H1 (cell line): ENCODE measurements at regions not wholly inside any gene's neighbourhood (a gene's known extent, or its start where the extent isn't known, plus 50 kb on each side); places are given as distances from the start of the nearest gene placed in this dataset.

Experiments
- CTCF ChIA-PET: fragments of 300-600 bp; sonication (Branson Sonifier 250); formaldehyde crosslinking; loops from one replicate; lab custom pipeline; 2021; ENCODE audit not compliant: partially characterized antibody; lab: Charles Lee
- POLR2A ChIA-PET: fragments of 300-600 bp; sonication (Branson Sonifier 250); formaldehyde crosslinking; loops from one replicate; lab custom pipeline; 2021; ENCODE audit warnings: inconsistent platforms; ENCODE audit not compliant: partially characterized antibody; lab: Charles Lee
- DNase-seq, 2 experiments: peaks; one replicate each; pipeline versions ENCODE4 v3.0.0 to v3.0.0-alpha.2; 2010 to 2022; ENCODE audit warnings: low spot score in 2 of 2, low read depth in 1 of 2, mixed read lengths in 1 of 2
- FAIRE-seq: peaks from 2 replicates; lab custom pipeline; 2011; peaks lifted over from hg19 to GRCh38; lab: Jason Lieb, UNC
- H2AFZ ChIP-seq: 2 replicates; pipeline ENCODE4 v1.8.1; 2012; ENCODE audit warnings: low read length, inconsistent platforms
- H2AK5ac ChIP-seq: 2 replicates; pipeline ENCODE4 v1.6.1; 2013; ENCODE audit warnings: low read depth, low read length
- H2BK120ac ChIP-seq: replicated peaks from 2 replicates; pipeline ENCODE3; 2013; ENCODE audit warnings: low read depth, low read length, inconsistent platforms
- H2BK12ac ChIP-seq: 2 replicates; pipeline ENCODE4 v1.6.1; 2013; ENCODE audit warnings: low read depth, low read length
- H2BK15ac ChIP-seq: 2 replicates; pipeline ENCODE4 v1.6.1; 2013; ENCODE audit warnings: low read length
- H2BK20ac ChIP-seq: 2 replicates; pipeline ENCODE4 v1.6.1; 2013; ENCODE audit warnings: low read length
- H2BK5ac ChIP-seq: 2 replicates; pipeline ENCODE4 v1.6.1; 2013; ENCODE audit warnings: low read depth, low read length
- H3K14ac ChIP-seq: 2 replicates; pipeline ENCODE4 v1.6.1; 2013; ENCODE audit warnings: inconsistent platforms; ENCODE audit not compliant: insufficient read length
- H3K18ac ChIP-seq: 2 replicates; pipeline ENCODE4 v1.6.1; 2013; ENCODE audit warnings: low read length; ENCODE audit errors: extremely low read depth
- H3K23ac ChIP-seq: 2 replicates; pipeline ENCODE4 v1.6.1; 2013; ENCODE audit warnings: inconsistent platforms; ENCODE audit not compliant: insufficient read length
- H3K23me2 ChIP-seq: 2 replicates; pipeline ENCODE4 v1.6.1; 2013; ENCODE audit warnings: low read depth, low read length
- H3K27ac ChIP-seq: 2 replicates; pipeline ENCODE4 v1.6.1; 2011; ENCODE audit warnings: low read depth, low read length, inconsistent platforms
- H3K27me3 ChIP-seq, 4 experiments: replicated peaks in 1 of 4; 1 replicate in 1 of 4; 2 replicates in 3 of 4; pipeline versions ENCODE4 v1.6.1 to v1.8.1; 2011 to 2013; ENCODE audit warnings: low read length in 3 of 4, mild to moderate bottlenecking in 3 of 4, inconsistent platforms in 2 of 4, mixed read lengths in 2 of 4, moderate library complexity in 1 of 4; ENCODE audit not compliant: control insufficient read depth in 3 of 4, insufficient read depth in 3 of 4; ENCODE audit errors: extremely low read depth in 1 of 4
- H3K36me3 ChIP-seq, 4 experiments: 2 replicates each; pipeline versions ENCODE4 v1.6.1 to v1.8.1; 2011 to 2013; ENCODE audit warnings: mild to moderate bottlenecking in 4 of 4, low read length in 3 of 4, moderate library complexity in 2 of 4, control low read depth in 1 of 4, inconsistent platforms in 1 of 4; ENCODE audit not compliant: insufficient read depth in 4 of 4, control insufficient read depth in 2 of 4
- H3K4ac ChIP-seq: replicated peaks from 2 replicates; pipeline ENCODE3; 2013; ENCODE audit warnings: low read length, low read depth, mixed read lengths, inconsistent platforms; ENCODE audit not compliant: insufficient read length
- H3K4me1 ChIP-seq, 4 experiments: replicated peaks in 1 of 4; 1 replicate in 1 of 4; 2 replicates in 3 of 4; pipeline versions ENCODE4 v1.6.1 to v1.8.1; 2011 to 2013; ENCODE audit warnings: low read length in 3 of 4, inconsistent platforms in 2 of 4, mixed read lengths in 1 of 4; ENCODE audit not compliant: insufficient read depth in 4 of 4, control insufficient read depth in 3 of 4
- H3K4me2 ChIP-seq, 2 experiments: 2 replicates each; pipeline versions ENCODE4 v1.6.1 to v1.8.1; 2011 to 2013; ENCODE audit warnings: low read depth in 2 of 2, low read length in 2 of 2, control low read depth in 1 of 2, inconsistent platforms in 1 of 2, mild to moderate bottlenecking in 1 of 2; ENCODE audit not compliant: insufficient read depth in 1 of 2
- H3K4me3 ChIP-seq, 4 experiments: fragments of 200-600, 300-600 bp in 1 of 4; sonication (generic), shearing (Covaris generic), sonication (Bioruptor Twin) in 1 of 4; 2 replicates each; pipeline versions ENCODE4 v1.5.1 to v1.8.1; 2011 to 2016; ENCODE audit warnings: low read length in 4 of 4, low read depth in 3 of 4, control low read depth in 2 of 4, inconsistent platforms in 2 of 4, mild to moderate bottlenecking in 2 of 4, mixed read lengths in 1 of 4, moderate library complexity in 1 of 4; ENCODE audit not compliant: insufficient read depth in 2 of 4; ENCODE audit errors: extremely low read depth in 1 of 4
- H3K56ac ChIP-seq: replicated peaks from 2 replicates; pipeline ENCODE3; 2013; ENCODE audit warnings: low read depth, mild to moderate bottlenecking, mixed read lengths, low read length, inconsistent platforms; ENCODE audit not compliant: insufficient read length
- H3K79me1 ChIP-seq: 2 replicates; pipeline ENCODE4 v1.6.1; 2013; ENCODE audit warnings: low read depth, low read length, control low read depth
- H3K79me2 ChIP-seq, 2 experiments: 2 replicates each; pipeline versions ENCODE4 v1.6.1 to v1.8.1; 2012 to 2013; ENCODE audit warnings: low read length in 2 of 2, mild to moderate bottlenecking in 2 of 2, inconsistent platforms in 1 of 2; ENCODE audit not compliant: insufficient read depth in 2 of 2, control insufficient read depth in 1 of 2
- H3K9ac ChIP-seq, 4 experiments: replicated peaks in 1 of 4; 1 replicate in 1 of 4; 2 replicates in 3 of 4; pipeline versions ENCODE4 v1.6.1 to v1.8.1; 2011 to 2013; ENCODE audit warnings: low read depth in 3 of 4, low read length in 3 of 4, control low read depth in 2 of 4, mild to moderate bottlenecking in 2 of 4, moderate library complexity in 2 of 4, inconsistent platforms in 1 of 4; ENCODE audit errors: extremely low read depth in 1 of 4
- H3K9me3 ChIP-seq, 2 experiments: 2 replicates each; pipeline versions ENCODE4 v1.6.1 to v1.8.1; 2012 to 2013; ENCODE audit warnings: mild to moderate bottlenecking in 2 of 2, moderate library complexity in 2 of 2, control low read depth in 1 of 2, inconsistent platforms in 1 of 2, low read depth in 1 of 2, low read length in 1 of 2, mixed read lengths in 1 of 2; ENCODE audit not compliant: insufficient read depth in 2 of 2
- H4K20me1 ChIP-seq, 2 experiments: replicated peaks in 1 of 2; 2 replicates each; pipeline versions ENCODE3 to v1.8.1; 2011 to 2013; ENCODE audit warnings: inconsistent platforms in 2 of 2, low read length in 2 of 2, mild to moderate bottlenecking in 1 of 2; ENCODE audit not compliant: insufficient read depth in 2 of 2, control insufficient read depth in 1 of 2
- H4K5ac ChIP-seq: 2 replicates; pipeline ENCODE4 v1.6.1; 2013; ENCODE audit warnings: low read length, low read depth, mixed read lengths, inconsistent platforms; ENCODE audit not compliant: insufficient read length
- H4K8ac ChIP-seq: 2 replicates; pipeline ENCODE4 v1.8.0; 2013; ENCODE audit warnings: mild to moderate bottlenecking, moderate library complexity, low read length, inconsistent platforms; ENCODE audit not compliant: insufficient read depth; ENCODE audit errors: extremely low read depth
- H4K91ac ChIP-seq: replicated peaks from 2 replicates; pipeline ENCODE3; 2013; ENCODE audit warnings: low read length, mixed read lengths, inconsistent platforms; ENCODE audit not compliant: insufficient read length
- CHD2 ChIP-seq: IDR thresholded peaks from 2 replicates; pipeline ENCODE4 v1.6.1; 2012; ENCODE audit warnings: low read length, improper control_type of control experiment
- CTCF ChIP-seq, 3 experiments: IDR thresholded peaks; 1 replicate in 2 of 3; 2 replicates in 1 of 3; pipeline versions ENCODE4 v1.5.1 to v1.6.1; 2011; ENCODE audit warnings: low read length in 3 of 3, mild to moderate bottlenecking in 3 of 3, inconsistent platforms in 2 of 3, low read depth in 1 of 3, moderate library complexity in 1 of 3; ENCODE audit not compliant: insufficient read depth in 1 of 3; ENCODE audit errors: control extremely low read depth in 1 of 3
- EZH2 ChIP-seq: fragments of 200-600 bp; sonication (generic); IDR thresholded peaks from 2 replicates; pipeline ENCODE4 v1.7.1; 2012; ENCODE audit warnings: low read depth, mild to moderate bottlenecking, moderate library complexity, low read length, inconsistent platforms; ENCODE audit not compliant: severe bottlenecking
- GABPA ChIP-seq: IDR thresholded peaks from 2 replicates; pipeline ENCODE4 v1.6.1; 2011; ENCODE audit warnings: mild to moderate bottlenecking, low read length, moderate library complexity, borderline replicate concordance; ENCODE audit not compliant: insufficient read depth
- GTF2F1 ChIP-seq: IDR thresholded peaks from 2 replicates; pipeline ENCODE4 v1.6.1; 2012; ENCODE audit warnings: low read depth, low read length, improper control_type of control experiment, borderline replicate concordance
- JUN ChIP-seq: IDR thresholded peaks from 2 replicates; pipeline ENCODE4 v1.6.1; 2011; ENCODE audit warnings: low read depth, mild to moderate bottlenecking, improper control_type of control experiment, low read length
- JUND ChIP-seq: IDR thresholded peaks from 2 replicates; pipeline ENCODE4 v1.6.1; 2011; ENCODE audit warnings: mild to moderate bottlenecking, improper control_type of control experiment, low read length
- POLR2A ChIP-seq, 2 experiments: IDR thresholded peaks; 1 replicate in 1 of 2; 2 replicates in 1 of 2; pipeline ENCODE4 v1.6.1; 2011; ENCODE audit warnings: low read depth in 2 of 2, low read length in 2 of 2, mild to moderate bottlenecking in 2 of 2; ENCODE audit errors: control extremely low read depth in 1 of 2
- RBBP5 ChIP-seq: IDR thresholded peaks from 2 replicates; pipeline ENCODE4 v1.7.1; 2012; ENCODE audit warnings: low read depth, mild to moderate bottlenecking, inconsistent platforms, low read length, moderate library complexity, borderline replicate concordance
- SRF ChIP-seq: IDR thresholded peaks from 2 replicates; pipeline ENCODE4 v1.6.1; 2011; ENCODE audit warnings: mild to moderate bottlenecking, low read depth, low read length, moderate library complexity
- TAF1 ChIP-seq: IDR thresholded peaks from 2 replicates; pipeline ENCODE4 v1.6.1; 2011; ENCODE audit warnings: mild to moderate bottlenecking, low read depth, low read length
- TBP ChIP-seq: IDR thresholded peaks from 2 replicates; pipeline ENCODE4 v1.6.1; 2011; ENCODE audit warnings: low read depth, low read length, improper control_type of control experiment
- ZNF274 ChIP-seq: IDR thresholded peaks from 2 replicates; pipeline ENCODE4 v1.7.0; 2012; ENCODE audit warnings: low read length, borderline replicate concordance; ENCODE audit errors: extremely low read depth
- WGBS, 2 experiments: shearing (Covaris generic) in 1 of 2; methylation state at CpG; one replicate each; pipeline versions ENCODE4 v1.1.6 to v1.1.7; 2013 to 2015; ENCODE audit warnings: low lambda C conversion rate in 2 of 2, mixed read lengths in 2 of 2, inconsistent platforms in 1 of 2, low coverage in 1 of 2, missing lambda C conversion rate in 1 of 2; ENCODE audit not compliant: insufficient replicate concordance in 2 of 2, insufficient coverage in 1 of 2, insufficient read length in 1 of 2; ENCODE audit errors: extremely low coverage in 1 of 2, missing lambda C conversion rate in 1 of 2; 5-methylcytosine and 5-hydroxymethylcytosine counted together

DNA sequence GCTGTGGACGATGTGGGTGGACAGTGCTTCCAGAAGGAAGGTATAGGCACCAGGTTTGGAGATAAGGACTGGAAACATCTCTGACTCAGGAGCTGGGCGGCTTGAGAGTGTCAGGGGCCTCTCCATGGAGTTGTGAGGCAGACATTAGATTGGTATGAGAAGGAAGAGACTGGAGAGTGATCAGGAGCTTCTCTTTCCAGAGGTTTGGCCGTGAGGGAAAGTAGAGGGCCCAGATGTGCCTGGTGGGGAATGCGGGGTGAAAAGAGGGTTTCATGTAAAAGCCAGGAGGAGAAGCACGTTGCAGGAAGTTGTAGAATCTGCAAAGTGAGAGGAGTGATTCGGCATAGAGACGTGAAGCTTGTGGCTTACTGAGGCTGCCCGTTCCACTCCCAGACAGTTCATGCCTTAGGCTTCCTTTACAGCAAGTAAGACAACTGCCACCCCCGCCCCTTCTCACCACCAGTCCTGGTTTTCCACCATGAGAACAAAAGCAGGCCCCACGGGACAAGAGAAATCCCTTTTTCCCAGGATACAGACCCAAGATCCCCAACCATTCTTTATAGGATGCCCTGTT, 166.3 kb upstream of the HDAC4 start:
- Histone ChIP-seq H3K18ac (no peak overlapping the region), H3K23ac (no peak overlapping the region), H2AFZ (no peak overlapping the region), H3K14ac (no peak overlapping the region), H3K27me3 (0 out of 7 replicates have a peak, but pooled peaks cover 0 to 2% (median 0%) of the 10 kb centered on the region in 4 experiments), H3K56ac (no peak overlapping the region), H2BK5ac (no peak overlapping the region), H3K4me3 (no peak overlapping the region), H4K5ac (no peak overlapping the region), H3K23me2 (no peaks in the 10 kb centered on the region), H3K4ac (no peak overlapping the region), H3K27ac (no peak overlapping the region), H3K4me2 (no peak overlapping the region), H2BK120ac (no peak overlapping the region), H2AK5ac (no peak overlapping the region), H3K9me3 (0 out of 4 replicates have a peak, but pooled peaks cover 0 to 4% of the 10 kb centered on the region in 2 experiments), H4K20me1 (no peaks in the 10 kb centered on the region), H3K79me1 (no peaks in the 10 kb centered on the region), H2BK20ac (no peak overlapping the region), H4K91ac (no peak overlapping the region), H3K36me3 (no peaks in the 10 kb centered on the region), H3K4me1 (no peaks in the 10 kb centered on the region), H2BK12ac (no peak overlapping the region), H3K9ac (no peak overlapping the region), H3K79me2 (no peaks in the 10 kb centered on the region), H4K8ac (no peak overlapping the region), H2BK15ac (no peak overlapping the region)
- ChIA-PET CTCF (no interaction called here), POLR2A (no interaction called here)
- 75% methylated on average over 9 of the region's 10 CpGs; no CpG with 5 or more reads in 1 of the 2 experiments for WGBS, 2 experiments
- FAIRE-seq = no peak
- DNase-seq = no peak
- TF ChIP-seq RBBP5 (no peak), CTCF (IDR thresholded peaks at IDR 0.05; ENCODE audit: control extremely low read depth in 1 of 3, insufficient read depth in 1 of 3, low read depth in 1 of 3, low read length in 3 of 3) (no peak), GTF2F1 (no peak), ZNF274 (no peak), POLR2A (IDR thresholded peaks at IDR 0.05; ENCODE audit: control extremely low read depth in 1 of 2, low read depth in 2 of 2, low read length in 2 of 2) (no peak), GABPA (no peak), JUND (no peak), JUN (no peak), EZH2 (no peak), SRF (no peak), TBP (no peak), TAF1 (no peak), CHD2 (no peak)
